ENCODE measurements at regions not wholly inside any gene's neighbourhood (a gene's known extent, or its start where the extent isn't known, plus 50 kb on each side); places are given as distances from the start of the nearest gene placed in this dataset.

DNA sequence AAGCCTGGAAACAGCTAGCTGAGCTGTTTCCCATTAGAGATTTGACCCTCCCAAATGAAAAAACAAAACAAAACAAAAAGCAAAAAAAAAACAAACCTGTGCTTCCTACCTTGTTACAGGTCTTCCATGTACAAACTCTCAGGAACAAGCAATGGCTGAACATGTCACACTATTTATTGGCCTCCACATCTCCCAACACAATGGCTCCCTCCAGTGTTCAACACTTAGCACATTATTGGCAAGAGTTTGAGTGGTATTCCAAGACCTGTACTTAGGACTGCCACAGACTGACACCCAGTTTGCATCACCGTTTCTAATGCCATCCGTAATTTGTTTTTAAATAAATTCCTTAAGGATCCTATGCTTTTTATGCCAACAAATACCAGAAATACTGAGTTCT is 195.0 kb upstream of the OLFM3 start:
- Histone ChIP-seq H3K36me3 (replicated peaks) (no peaks in the 10 kb centered on the region), H3K4me3 (no peak overlapping the region), H3K27me3 (ENCODE audit: low read depth) (no peaks in the 10 kb centered on the region; the same call in 1 of the 2 replicates), H3K9me3 (no peaks in the 10 kb centered on the region), H3K4me1 (no peaks in the 10 kb centered on the region)
- DNase-seq (ENCODE audit: low spot score in 2 of 2): peak; percentile 67 to 80
- in situ Hi-C loops (cut with MboI; ENCODE audit: low sequenced_read_pairs): loop anchor here (25.0 kb wide), 3 partner anchors 204 to 679 kb away; partner anchors contain the start of gene OLFM3

DNA sequence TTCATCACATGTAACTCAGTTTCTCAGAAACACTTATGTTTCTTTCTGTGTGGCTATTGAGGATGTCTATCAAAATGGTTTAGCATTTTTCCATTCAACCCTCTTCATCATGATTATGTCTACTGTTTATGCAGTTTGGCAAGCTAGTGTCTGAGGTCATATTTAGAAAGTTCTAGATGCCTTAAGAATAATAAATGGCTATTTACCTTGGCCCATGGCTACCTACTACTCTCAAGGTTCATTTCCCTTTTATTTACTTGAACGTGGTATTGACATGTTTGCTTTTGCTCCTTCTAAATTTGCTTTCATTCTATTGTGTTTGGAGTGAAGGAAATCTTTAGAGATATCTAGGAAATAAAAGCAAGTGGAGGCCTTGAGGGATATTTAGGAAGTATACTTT is 193.7 kb upstream of the OLFM3 start:
- in situ Hi-C loops (cut with MboI; ENCODE audit: low sequenced_read_pairs): loop anchor here (25.0 kb wide), 3 partner anchors 203 to 678 kb away; partner anchors contain the start of gene OLFM3
- no peaks in the 10 kb centered on the region for H3K36me3 ChIP-seq (replicated peaks)
- H3K27me3 ChIP-seq (ENCODE audit: low read depth): no peaks in the 10 kb centered on the region; the same call in 1 of the 2 replicates
- no peaks in the 10 kb centered on the region for H3K4me1 ChIP-seq
- no peaks in the 10 kb centered on the region for H3K9me3 ChIP-seq
- H3K4me3 ChIP-seq: no peak overlapping the region
- DNase-seq (ENCODE audit: low spot score in 2 of 2): no peak

DNA sequence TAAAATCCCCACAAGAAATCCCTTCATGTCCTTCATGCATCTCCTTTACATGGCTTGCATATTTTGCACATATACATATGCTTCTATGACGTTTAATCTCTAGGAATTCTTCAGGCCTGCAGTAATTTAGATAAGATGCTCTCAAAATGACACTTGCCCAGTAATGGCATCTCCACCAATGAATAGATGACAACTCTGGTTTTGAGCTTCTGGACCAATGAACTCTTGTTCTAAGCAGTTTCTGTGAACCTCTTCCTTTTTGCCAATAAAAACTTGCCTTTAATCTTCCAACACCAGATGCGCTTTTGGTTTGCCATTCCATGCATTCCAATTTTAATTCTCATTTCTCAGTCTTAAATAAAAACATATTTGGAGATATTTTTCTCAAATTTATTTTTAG is 189.8 kb upstream of the OLFM3 start:
- Histone ChIP-seq H3K4me1 (no peaks in the 10 kb centered on the region), H3K4me3 (no peak overlapping the region), H3K9me3 (no peaks in the 10 kb centered on the region), H3K36me3 (replicated peaks) (no peaks in the 10 kb centered on the region), H3K27me3 (ENCODE audit: low read depth) (no peaks in the 10 kb centered on the region)
- in situ Hi-C loops (cut with MboI; ENCODE audit: low sequenced_read_pairs): loop anchor here (25.0 kb wide), 3 partner anchors 199 to 674 kb away; partner anchors contain the start of gene OLFM3
- no peak for DNase-seq (ENCODE audit: low spot score in 2 of 2)

DNA sequence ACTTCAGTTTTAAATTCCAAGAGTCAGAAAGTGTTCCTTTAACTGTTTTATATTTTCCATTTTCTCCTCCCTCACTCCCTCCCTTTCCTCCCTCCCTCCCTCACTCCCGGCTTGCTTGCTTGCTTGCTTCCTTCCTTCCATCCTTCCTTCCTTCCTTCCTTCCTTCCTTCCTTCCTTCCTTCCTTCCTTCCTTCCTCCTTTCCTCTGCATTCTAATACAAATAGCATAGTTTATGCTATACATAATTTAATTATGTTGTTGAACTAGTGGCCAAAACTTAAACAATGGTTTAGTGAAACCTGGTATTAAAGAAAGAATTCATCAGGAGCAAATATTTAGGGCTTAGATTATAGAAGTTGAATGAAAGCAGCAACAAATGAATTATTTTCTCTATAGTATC is 188.5 kb upstream of the OLFM3 start:
- H3K27me3 ChIP-seq (ENCODE audit: low read depth): no peaks in the 10 kb centered on the region
- H3K4me3 ChIP-seq: no peak overlapping the region
- in situ Hi-C loops (cut with MboI; ENCODE audit: low sequenced_read_pairs): loop anchor here (25.0 kb wide), 3 partner anchors 198 to 673 kb away; partner anchors contain the start of gene OLFM3
- no peaks in the 10 kb centered on the region for H3K4me1 ChIP-seq
- H3K9me3 ChIP-seq: no peaks in the 10 kb centered on the region
- no peak for DNase-seq (ENCODE audit: low spot score in 2 of 2)
- H3K36me3 ChIP-seq (replicated peaks): no peaks in the 10 kb centered on the region

DNA sequence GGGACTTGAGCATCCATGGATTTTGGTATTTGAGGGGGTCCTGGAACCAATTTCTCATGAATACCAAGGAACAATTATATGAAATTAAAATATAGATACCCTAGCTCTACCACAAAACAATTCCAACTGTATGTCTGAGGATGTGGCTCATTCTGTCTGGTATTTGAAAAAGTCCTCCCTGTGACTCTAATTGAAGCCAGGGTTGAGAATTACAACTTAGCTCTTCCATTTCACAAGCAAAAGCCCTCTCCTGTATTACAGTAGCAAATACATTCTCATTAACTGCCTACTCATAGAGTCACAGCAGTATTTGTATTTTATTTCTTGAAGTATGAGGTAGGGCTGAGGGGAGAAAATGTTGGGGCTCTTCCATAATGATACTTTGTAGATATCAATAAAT is 187.8 kb upstream of the OLFM3 start:
- in situ Hi-C loops (cut with MboI; ENCODE audit: low sequenced_read_pairs): loop anchor here (25.0 kb wide), 3 partner anchors 197 to 672 kb away; partner anchors contain the start of gene OLFM3
- no peaks in the 10 kb centered on the region for H3K27me3 ChIP-seq (ENCODE audit: low read depth)
- no peak for DNase-seq (ENCODE audit: low spot score in 2 of 2)
- no peaks in the 10 kb centered on the region for H3K36me3 ChIP-seq (replicated peaks)
- no peak overlapping the region for H3K4me3 ChIP-seq
- H3K9me3 ChIP-seq: no peaks in the 10 kb centered on the region
- no peaks in the 10 kb centered on the region for H3K4me1 ChIP-seq

DNA sequence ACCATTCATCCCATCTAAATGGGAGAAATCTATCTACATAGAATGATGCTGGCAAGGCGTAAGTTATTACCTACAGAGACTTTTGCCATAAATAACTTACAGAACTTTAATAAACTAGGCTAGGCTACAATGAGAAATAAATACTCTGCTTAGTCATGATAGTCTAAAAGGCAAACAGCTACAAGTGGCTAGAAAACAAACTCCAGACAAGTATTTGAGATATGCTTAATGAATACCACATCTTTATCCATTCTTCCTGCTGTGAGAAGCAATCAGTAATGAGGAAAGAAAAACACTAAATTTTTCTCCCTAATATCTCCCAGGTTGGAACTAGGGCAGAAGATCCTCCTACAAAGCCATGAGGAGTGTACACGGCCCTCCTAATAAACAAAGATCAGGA is 187.0 kb upstream of the OLFM3 start:
- in situ Hi-C loops (cut with MboI; ENCODE audit: low sequenced_read_pairs): loop anchor here (25.0 kb wide), 3 partner anchors 196 to 671 kb away; partner anchors contain the start of gene OLFM3
- Histone ChIP-seq H3K9me3 (no peaks in the 10 kb centered on the region), H3K4me1 (no peaks in the 10 kb centered on the region), H3K4me3 (no peak overlapping the region), H3K27me3 (ENCODE audit: low read depth) (no peaks in the 10 kb centered on the region), H3K36me3 (replicated peaks) (no peaks in the 10 kb centered on the region)
- no peak for DNase-seq (ENCODE audit: low spot score in 2 of 2)

DNA sequence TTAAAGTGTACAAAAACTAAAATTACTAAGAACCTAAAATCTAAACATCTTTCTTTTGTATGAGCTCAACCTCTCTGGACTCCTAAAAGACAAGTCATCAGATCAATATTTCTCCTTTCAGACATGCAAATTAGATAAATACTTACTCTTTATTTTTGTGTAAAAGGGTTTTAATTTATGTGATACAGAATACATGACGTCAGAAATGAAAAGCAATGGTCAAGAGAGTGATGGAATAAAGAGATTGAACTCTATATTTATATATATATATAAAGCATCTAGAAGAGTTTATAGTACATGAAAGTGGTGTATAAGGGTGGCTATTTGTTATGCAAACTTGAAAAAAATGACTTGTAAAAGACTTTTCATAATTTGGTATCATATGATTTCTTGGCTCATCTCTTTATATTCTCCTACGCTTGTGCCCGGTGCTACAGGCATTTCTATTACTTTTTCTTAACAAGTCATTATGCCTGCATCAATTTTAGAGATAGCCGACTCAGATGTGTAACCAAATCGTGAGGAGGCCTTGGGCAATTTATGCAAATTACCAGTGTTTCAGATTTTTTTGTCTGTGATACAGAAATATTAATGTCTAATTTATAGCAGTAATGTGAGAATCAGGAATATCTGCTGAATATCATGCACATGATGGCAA is 186.0 kb upstream of the OLFM3 start:
- in situ Hi-C loops (cut with MboI; ENCODE audit: low sequenced_read_pairs): loop anchor here (25.0 kb wide), 3 partner anchors 195 to 670 kb away; partner anchors contain the start of gene OLFM3
- DNase-seq (ENCODE audit: low spot score in 2 of 2): no peak
- H3K36me3 ChIP-seq (replicated peaks): no peaks in the 10 kb centered on the region
- no peak overlapping the region for H3K4me3 ChIP-seq
- no peaks in the 10 kb centered on the region for H3K27me3 ChIP-seq (ENCODE audit: low read depth)
- no peaks in the 10 kb centered on the region for H3K4me1 ChIP-seq
- H3K9me3 ChIP-seq: no peaks in the 10 kb centered on the region

DNA sequence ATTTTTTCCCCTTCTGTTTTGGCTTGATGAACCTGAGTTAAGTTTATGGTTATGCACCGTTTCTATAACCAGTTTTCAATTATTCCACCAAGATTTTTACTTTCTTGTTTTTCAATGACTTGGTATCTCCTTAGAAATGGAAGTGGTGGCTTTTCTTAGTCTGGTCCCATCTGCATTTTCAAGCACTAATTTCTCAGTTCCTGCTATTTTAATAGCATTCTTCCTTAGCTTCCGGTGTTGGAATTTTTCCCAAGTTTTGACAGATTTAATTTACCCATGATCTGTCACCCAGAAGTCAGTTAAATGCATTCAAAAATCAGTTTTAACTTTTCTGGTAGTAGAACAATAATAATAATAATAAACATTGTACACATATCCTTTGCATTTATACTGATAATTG is 184.6 kb upstream of the OLFM3 start:
- no peaks in the 10 kb centered on the region for H3K27me3 ChIP-seq (ENCODE audit: low read depth)
- no peaks in the 10 kb centered on the region for H3K4me1 ChIP-seq
- in situ Hi-C loops (cut with MboI; ENCODE audit: low sequenced_read_pairs): loop anchor here (25.0 kb wide), 3 partner anchors 194 to 669 kb away; partner anchors contain the start of gene OLFM3
- no peaks in the 10 kb centered on the region for H3K9me3 ChIP-seq
- no peak overlapping the region for H3K4me3 ChIP-seq
- no peak for DNase-seq (ENCODE audit: low spot score in 2 of 2)
- no peaks in the 10 kb centered on the region for H3K36me3 ChIP-seq (replicated peaks)

DNA sequence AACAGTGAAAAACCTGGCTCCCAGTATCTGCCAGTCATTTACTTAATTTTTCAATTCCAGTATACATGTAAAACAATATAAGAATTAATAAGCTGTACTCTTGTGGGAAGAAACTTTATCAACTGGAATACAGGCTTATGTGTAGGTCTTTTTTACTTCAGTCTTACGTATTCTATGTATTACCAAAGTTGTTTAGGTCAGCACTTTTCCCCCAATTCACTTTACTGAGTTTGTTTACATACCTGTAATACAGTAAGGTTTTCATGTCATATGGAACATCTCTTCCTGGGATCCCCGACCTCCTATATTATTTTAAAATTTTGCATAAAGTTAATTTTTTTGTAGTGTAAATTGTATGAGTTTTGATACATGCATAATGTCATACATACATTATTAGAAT is 181.8 kb upstream of the OLFM3 start:
- H3K4me3 ChIP-seq: no peak overlapping the region
- no peaks in the 10 kb centered on the region for H3K27me3 ChIP-seq (ENCODE audit: low read depth)
- in situ Hi-C loops (cut with MboI; ENCODE audit: low sequenced_read_pairs): loop anchor here (25.0 kb wide), 3 partner anchors 191 to 666 kb away; partner anchors contain the start of gene OLFM3
- no peaks in the 10 kb centered on the region for H3K4me1 ChIP-seq
- H3K9me3 ChIP-seq: no peaks in the 10 kb centered on the region
- no peaks in the 10 kb centered on the region for H3K36me3 ChIP-seq (replicated peaks)
- DNase-seq (ENCODE audit: low spot score in 2 of 2): no peak

DNA sequence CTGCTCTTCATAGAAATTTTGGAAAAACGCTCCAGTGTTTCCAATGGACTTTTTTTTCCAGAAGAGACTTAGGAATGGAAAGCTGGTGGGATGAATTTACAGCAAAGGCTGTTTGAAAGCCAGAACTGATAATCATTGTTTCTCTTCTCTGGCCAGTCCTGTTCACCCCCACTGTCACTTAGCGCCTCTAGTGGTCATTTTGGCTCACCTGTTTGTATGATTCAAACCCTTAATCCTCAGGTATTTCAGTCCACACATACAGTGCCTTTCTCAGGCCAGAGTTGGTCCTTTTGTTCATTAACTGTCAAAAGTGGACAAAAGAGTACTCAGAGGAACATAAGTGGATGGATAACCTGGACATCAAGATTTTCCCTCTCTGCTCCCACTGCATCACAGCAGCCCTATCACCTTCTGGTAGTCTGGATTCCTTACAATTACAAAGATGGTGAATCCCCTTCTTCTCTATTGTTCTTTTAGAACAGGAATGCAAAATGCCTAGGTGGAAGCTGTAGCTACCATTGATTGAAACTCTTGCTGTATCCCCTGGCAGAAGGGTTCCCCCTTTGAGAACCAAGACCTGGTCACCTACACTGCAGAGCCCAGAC is 177.6 kb upstream of the OLFM3 start:
- Histone ChIP-seq H3K4me1 (no peaks in the 10 kb centered on the region), H3K36me3 (replicated peaks) (no peaks in the 10 kb centered on the region), H3K27me3 (ENCODE audit: low read depth) (no peaks in the 10 kb centered on the region), H3K4me3 (no peak overlapping the region), H3K9me3 (no peaks in the 10 kb centered on the region)
- in situ Hi-C loops (cut with MboI; ENCODE audit: low sequenced_read_pairs): no loop called here
- DNase-seq (ENCODE audit: low spot score in 2 of 2): peak in 1 of 2 experiments; percentile 29

DNA sequence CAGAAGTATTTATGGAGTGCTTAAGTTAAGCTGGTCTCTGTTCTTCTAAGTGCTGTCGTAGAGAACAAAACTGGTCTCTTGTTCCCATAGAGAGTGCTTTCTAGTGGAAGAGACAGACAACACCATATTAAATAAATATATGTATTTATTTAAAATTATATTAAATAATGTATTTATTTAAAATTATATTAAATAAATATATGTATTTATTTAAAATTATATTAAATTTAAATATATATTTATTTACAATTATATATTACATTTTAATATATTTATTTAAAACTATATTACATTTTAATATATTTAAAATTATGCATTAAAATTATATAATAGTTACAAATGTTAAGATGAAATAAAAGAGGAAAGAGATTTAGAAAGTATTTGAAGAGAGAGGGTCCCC is 175.5 kb upstream of the OLFM3 start:
- Histone ChIP-seq H3K9me3 (no peaks in the 10 kb centered on the region), H3K4me1 (no peaks in the 10 kb centered on the region), H3K4me3 (no peak overlapping the region), H3K27me3 (ENCODE audit: low read depth) (no peaks in the 10 kb centered on the region), H3K36me3 (replicated peaks) (no peaks in the 10 kb centered on the region)
- DNase-seq (ENCODE audit: low spot score in 2 of 2): no peak
- in situ Hi-C loops (cut with MboI; ENCODE audit: low sequenced_read_pairs): no loop called here

DNA sequence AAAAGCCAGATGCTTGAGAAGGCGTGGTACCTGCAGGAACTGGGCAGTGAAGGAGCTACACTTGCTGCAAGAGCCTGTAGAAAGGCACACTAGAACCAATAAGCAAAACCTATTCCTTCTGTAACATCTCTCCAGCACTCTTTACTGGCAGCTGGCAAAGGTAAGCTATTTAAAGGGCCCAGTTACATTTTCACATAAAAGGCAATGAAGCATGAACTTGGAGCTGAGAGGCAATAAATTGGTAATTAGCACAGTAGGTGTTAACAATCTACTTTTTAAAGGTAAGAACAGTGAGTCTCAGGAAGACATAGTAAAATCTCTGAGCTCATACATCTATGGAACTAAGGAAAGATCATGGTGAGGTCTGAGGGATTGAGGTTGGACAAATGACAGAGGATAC is 167.1 kb upstream of the OLFM3 start:
- in situ Hi-C loops (cut with MboI; ENCODE audit: low sequenced_read_pairs): no loop called here
- Histone ChIP-seq H3K4me3 (no peak overlapping the region), H3K36me3 (replicated peaks) (no peaks in the 10 kb centered on the region), H3K4me1 (peaks cover 9% of the 10 kb centered on the region), H3K9me3 (no peaks in the 10 kb centered on the region), H3K27me3 (ENCODE audit: low read depth) (no peaks in the 10 kb centered on the region)
- DNase-seq (ENCODE audit: low spot score in 2 of 2): no peak

DNA sequence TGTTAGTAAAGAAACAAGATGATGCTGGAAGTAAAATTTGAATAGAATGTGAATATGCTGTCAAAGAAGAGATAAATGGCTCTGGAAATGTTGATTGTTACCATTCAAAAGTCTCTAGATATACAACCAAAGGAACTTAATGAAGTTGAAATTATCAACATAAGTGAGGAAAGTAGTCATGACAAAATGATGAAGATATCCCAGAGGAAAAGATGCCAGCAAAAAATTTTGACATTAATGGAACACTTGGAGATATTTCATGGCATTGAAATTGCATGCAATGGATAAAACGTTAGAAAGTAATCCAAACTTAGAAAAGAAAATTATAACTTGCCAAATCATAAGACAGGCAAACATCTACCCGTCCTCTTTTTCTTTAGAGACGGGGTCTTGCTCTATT is 154.5 kb upstream of the OLFM3 start:
- peaks cover 6% of the 10 kb centered on the region; the same call in 1 of the 2 replicates for H3K4me1 ChIP-seq
- no peaks in the 10 kb centered on the region for H3K9me3 ChIP-seq
- DNase-seq (ENCODE audit: low spot score in 2 of 2): no peak
- H3K27me3 ChIP-seq (ENCODE audit: low read depth): no peaks in the 10 kb centered on the region
- no peak overlapping the region for H3K4me3 ChIP-seq
- no peaks in the 10 kb centered on the region for H3K36me3 ChIP-seq (replicated peaks)
- in situ Hi-C loops (cut with MboI; ENCODE audit: low sequenced_read_pairs): no loop called here

DNA sequence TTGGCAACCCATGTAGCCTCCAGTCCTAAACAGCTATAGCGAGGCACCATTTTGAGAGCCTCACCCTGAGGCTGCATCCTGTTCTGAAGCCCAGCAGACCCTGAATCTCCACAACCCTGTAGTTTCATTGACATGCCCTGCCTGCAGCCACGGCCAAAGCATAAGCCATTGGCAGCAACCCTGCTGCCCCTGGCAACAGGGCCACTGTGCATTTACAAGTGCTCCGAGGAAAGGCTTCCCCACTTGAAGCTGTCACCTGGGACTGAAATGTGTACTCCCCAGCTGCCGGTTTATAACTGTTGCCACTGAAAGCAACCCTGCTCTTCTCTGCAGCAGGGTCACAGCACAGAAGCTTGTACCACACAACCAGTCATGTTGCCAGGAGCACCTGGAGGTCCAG is 124.2 kb upstream of the OLFM3 start:
- DNase-seq (ENCODE audit: low spot score in 2 of 2): no peak
- Histone ChIP-seq H3K4me3 (no peak overlapping the region), H3K4me1 (peaks cover 7% of the 10 kb centered on the region), H3K27me3 (ENCODE audit: low read depth) (no peaks in the 10 kb centered on the region), H3K9me3 (no peaks in the 10 kb centered on the region), H3K36me3 (replicated peaks) (no peaks in the 10 kb centered on the region)
- in situ Hi-C loops (cut with MboI; ENCODE audit: low sequenced_read_pairs): no loop called here
